ENCODE measurements at regions not wholly inside any gene's neighbourhood (a gene's known extent, or its start where the extent isn't known, plus 50 kb on each side); places are given as distances from the start of the nearest gene placed in this dataset.

DNA sequence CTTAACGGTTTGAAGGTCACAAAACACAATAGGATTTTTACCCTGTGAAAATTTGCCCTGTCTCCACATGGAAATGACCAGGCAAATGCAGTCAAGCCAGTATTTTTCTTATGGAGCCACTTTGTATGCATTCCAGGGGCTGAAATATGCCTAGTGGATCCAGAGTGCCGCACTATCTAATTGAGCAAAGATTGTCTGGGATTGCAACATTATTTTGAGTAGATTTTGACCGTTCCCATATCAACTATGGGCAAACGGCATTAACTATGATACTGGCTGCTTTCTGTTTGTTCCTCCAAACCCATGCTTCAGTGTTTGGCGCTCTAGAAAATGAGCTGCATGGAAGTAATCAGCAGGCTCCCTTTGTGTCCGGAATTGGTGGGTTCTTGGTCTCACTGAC lies 223.0 kb downstream of the BTG1 start:
- TF ChIP-seq, protein P1, sequence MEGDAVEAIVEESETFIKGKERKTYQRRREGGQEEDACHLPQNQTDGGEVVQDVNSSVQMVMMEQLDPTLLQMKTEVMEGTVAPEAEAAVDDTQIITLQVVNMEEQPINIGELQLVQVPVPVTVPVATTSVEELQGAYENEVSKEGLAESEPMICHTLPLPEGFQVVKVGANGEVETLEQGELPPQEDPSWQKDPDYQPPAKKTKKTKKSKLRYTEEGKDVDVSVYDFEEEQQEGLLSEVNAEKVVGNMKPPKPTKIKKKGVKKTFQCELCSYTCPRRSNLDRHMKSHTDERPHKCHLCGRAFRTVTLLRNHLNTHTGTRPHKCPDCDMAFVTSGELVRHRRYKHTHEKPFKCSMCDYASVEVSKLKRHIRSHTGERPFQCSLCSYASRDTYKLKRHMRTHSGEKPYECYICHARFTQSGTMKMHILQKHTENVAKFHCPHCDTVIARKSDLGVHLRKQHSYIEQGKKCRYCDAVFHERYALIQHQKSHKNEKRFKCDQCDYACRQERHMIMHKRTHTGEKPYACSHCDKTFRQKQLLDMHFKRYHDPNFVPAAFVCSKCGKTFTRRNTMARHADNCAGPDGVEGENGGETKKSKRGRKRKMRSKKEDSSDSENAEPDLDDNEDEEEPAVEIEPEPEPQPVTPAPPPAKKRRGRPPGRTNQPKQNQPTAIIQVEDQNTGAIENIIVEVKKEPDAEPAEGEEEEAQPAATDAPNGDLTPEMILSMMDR (IDR thresholded peaks at IDR 0.05) = no peak
- no peak for TF ChIP-seq EP300 (IDR thresholded peaks at IDR 0.05)
